Activated naive CD4-positive, alpha-beta T cell treated with anti-CD3 and anti-CD28 coated beads, Interleukin-2, amount 50 U/mL, for 72 hours (primary cell): ENCODE measurements at regions not wholly inside any gene's neighbourhood (a gene's known extent, or its start where the extent isn't known, plus 50 kb on each side); places are given as distances from the start of the nearest gene placed in this dataset.

Experiments used
- ATAC-seq, 2 donors: fragments of 150-1000 bp; cut with Tn5 transposase; 2 replicates each; pipeline ENCODE4 v1.10.0; 2021; ENCODE audit warnings: mild to moderate bottlenecking in 2 of 2, moderate library complexity in 2 of 2
- DNase-seq, 2 donors: peaks; one replicate each; pipeline ENCODE4 v3.0.0; 2021 to 2022; ENCODE audit warnings: low spot score in 2 of 2
- H3K27ac Mint-ChIP-seq, 2 donors: one replicate each; pipeline ENCODE4 v1.8.0; 2022; ENCODE audit warnings: mild to moderate bottlenecking in 2 of 2, mixed read lengths in 2 of 2
- H3K36me3 Mint-ChIP-seq, 2 donors: one replicate each; pipeline ENCODE4 v1.8.0; 2022; ENCODE audit warnings: mixed read lengths in 2 of 2
- H3K9me3 Mint-ChIP-seq, 2 donors: one replicate each; pipeline ENCODE4 v1.8.0; 2022; ENCODE audit warnings: mixed read lengths in 2 of 2

DNA sequence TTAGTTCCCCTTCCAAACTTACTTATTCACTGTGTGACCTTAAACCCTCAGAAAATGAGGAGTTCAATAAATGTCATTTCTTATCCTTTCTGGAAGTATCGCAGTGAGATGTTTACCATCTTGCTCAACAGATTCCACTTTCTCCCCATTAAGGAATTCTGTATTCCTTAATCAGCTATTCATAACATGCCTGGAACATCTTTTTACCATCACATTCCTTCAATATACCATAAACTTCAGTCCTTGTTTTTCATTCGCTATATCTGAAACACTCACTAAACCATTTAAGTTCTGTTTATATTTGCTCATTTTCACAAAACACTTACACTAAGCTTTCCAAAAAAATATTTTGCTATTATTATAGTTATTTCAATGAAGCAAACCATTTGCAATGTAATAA is 1158.6 kb downstream of the CDH12 start:
- ATAC-seq = no peak
- DNase-seq = no peak
- Mint-ChIP-seq H3K27ac (no peak overlapping the region), H3K9me3 (peaks cover 8 to 17% of the 10 kb centered on the region in 2 donors), H3K36me3 (no peaks in the 10 kb centered on the region)

DNA sequence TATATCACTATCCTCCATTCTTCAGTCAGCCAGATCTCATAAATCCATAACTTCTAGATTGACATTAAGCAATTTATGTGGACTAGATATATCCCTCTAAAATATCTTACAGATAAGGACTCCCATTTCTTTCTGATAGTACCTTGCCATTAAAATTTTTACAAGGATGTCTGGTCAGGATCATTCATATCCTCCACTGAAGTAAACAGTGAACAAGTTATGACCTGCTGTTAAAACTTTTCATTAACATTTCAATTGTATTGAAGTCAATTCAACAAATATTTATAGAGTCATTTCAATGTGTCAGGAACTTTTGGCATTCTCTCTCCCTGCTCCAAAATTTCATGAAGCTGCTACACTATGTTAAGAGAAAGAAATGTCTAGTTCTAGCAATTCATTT is 1159.6 kb downstream of the CDH12 start:
- H3K36me3 Mint-ChIP-seq = no peaks in the 10 kb centered on the region
- ATAC-seq = no peak
- H3K27ac Mint-ChIP-seq = no peak overlapping the region
- DNase-seq = no peak
- peaks cover 5 to 14% of the 10 kb centered on the region in 2 donors for H3K9me3 Mint-ChIP-seq

DNA sequence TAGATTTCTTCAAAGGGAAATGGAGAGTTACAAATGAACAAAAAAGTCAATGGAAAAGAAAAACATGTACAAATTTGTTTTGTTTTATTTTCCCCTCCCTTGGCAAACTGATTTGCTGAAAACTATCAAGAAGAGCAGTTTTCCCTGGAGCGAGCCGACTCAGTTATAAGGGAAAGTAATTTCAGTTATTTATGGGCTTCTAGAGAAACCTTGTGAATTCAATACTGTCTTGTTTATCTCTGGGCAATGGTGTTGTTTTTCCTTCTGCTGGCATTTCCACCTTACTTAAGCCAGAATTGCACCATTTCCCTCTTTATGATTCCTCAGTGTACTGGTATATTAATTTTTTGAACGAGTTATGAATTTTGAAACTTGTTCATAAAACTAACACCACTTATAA is 1163.6 kb downstream of the CDH12 start:
- DNase-seq (no peak), ATAC-seq (no peak)
- peaks cover 4% of the 10 kb centered on the region in 2 donors for H3K9me3 Mint-ChIP-seq
- H3K27ac Mint-ChIP-seq = no peak overlapping the region
- H3K36me3 Mint-ChIP-seq = no peaks in the 10 kb centered on the region

DNA sequence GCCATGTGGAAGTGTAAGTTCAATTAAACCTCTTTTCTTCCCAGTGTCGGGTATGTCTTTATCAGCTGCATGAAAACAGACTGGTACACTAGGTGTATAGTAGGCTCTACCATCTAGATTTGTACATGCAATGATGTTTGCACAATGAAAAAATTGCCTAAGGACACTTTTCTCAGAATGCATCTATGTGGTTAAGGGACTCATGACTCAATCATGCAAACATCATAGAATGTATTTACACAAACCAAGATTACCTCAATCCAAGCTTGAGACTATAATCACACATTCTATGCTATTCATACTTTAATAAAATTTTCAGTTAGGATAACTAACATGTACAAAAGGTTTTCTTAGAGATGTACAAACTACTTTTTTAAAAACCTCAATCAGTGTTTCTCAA is 1164.5 kb downstream of the CDH12 start:
- Mint-ChIP-seq H3K36me3 (no peaks in the 10 kb centered on the region), H3K9me3 (peaks cover 0 to 4% of the 10 kb centered on the region in 2 donors), H3K27ac (peak overlapping the region in 1 of 2 donors; percentile 22)
- DNase-seq (no peak), ATAC-seq (no peak)

DNA sequence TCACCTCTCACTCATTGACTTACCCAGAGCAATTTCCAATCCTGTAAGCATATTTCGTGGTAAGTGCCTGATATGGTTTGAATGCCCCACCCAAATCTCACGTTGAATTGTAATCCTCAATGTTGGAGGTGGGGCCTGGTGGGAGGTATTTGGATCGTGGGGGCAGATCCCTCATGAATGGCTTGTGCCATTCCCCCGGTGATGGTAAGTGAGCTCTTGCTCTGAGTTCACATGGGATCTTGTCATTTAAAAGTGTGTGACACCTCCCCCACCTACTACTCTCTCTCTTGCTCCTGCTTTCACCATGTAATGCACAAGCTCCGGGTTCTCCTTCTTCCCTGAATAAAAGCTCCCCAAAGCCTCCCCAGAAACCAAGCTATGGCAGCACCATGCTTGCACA is 1165.5 kb downstream of the CDH12 start:
- DNase-seq = no peak
- H3K27ac Mint-ChIP-seq = no peak overlapping the region
- no peaks in the 10 kb centered on the region for H3K36me3 Mint-ChIP-seq
- no peak for ATAC-seq
- peaks cover 0 to 4% of the 10 kb centered on the region in 2 donors for H3K9me3 Mint-ChIP-seq

DNA sequence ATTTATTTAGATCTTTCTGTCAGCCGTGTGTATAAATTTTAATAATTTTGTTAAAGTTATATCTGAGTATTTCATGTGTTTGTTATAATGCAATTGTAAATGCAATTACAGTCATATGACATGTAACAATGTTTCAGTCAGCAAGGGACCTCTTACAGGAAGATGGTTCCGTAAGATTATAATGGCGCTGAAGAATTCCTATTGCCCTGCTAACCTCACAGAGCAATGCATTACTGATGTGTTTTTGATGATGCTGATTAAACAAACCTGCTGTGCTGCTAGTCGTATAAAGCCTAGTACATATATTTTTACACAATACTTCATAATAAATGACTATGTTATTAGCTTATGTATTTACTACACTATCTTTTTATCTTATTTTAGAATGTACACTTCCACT is 1166.4 kb downstream of the CDH12 start:
- no peak for DNase-seq
- Mint-ChIP-seq H3K36me3 (no peaks in the 10 kb centered on the region), H3K9me3 (peaks cover 0 to 4% of the 10 kb centered on the region in 2 donors), H3K27ac (no peak overlapping the region)
- ATAC-seq = no peak

DNA sequence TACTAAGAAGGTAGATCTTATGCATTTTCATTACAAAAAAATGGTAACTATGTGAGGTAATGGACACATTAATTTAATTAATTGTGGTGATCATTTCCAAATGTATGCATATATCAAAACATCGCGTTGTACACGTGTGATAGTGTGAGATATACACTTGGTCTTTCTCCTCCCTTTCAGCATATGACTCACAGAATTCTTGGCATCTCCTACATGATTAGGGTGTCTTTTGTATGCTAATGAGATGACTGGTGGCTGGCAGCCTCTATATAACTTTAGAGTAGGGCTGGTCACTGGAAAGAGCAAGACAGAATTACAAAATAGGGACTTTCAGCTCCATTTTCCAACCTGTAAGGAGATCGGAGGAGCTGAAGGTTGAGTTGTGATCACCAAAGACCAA is 1167.6 kb downstream of the CDH12 start:
- ATAC-seq = no peak
- Mint-ChIP-seq H3K36me3 (no peaks in the 10 kb centered on the region), H3K9me3 (peaks cover 0 to 4% of the 10 kb centered on the region in 2 donors), H3K27ac (no peak overlapping the region)
- DNase-seq = no peak

DNA sequence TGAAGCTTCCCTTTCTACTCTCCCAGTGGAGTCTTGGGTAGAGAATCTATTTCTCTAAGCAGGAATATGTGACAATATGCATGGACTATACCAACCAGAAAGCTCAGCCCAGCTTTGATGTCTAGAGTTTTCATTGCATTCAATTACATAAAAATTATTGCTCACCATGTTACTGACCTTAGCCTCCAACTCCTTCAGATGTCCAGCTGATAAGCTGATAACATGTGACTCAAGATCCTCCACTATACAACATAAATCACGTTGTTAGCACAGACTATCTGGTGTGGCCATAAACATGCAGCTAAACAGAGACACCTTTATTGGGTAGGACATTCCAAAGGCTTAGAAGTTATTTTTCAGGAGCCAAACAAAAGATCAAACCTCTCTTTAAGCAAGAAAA is 1168.2 kb downstream of the CDH12 start:
- H3K27ac Mint-ChIP-seq = no peak overlapping the region
- DNase-seq (no peak), ATAC-seq (no peak)
- no peaks in the 10 kb centered on the region for H3K36me3 Mint-ChIP-seq
- H3K9me3 Mint-ChIP-seq = peaks cover 0 to 4% of the 10 kb centered on the region in 2 donors

DNA sequence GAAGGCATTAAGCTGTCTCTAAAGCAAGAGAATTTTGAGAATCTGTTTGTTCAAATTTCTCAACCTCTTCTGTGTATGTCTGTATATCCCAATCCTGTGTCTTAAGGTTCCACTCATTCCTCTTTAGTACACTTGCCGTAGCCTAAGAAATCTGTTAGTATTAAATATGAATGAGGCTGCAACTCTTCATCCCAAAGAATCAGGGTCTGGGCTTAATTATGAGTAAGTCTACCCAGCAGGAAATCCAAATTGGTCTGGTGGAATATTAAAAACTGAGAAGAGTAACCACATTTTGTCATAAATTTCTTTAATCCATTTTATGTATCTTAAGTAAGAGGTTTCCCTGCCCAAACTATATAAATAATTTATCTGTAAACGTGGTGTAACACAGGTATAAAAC is 1171.2 kb downstream of the CDH12 start:
- H3K36me3 Mint-ChIP-seq = no peaks in the 10 kb centered on the region
- no peak for DNase-seq
- ATAC-seq = no peak
- H3K27ac Mint-ChIP-seq = no peak overlapping the region
- peaks cover 0 to 8% of the 10 kb centered on the region in 2 donors for H3K9me3 Mint-ChIP-seq

DNA sequence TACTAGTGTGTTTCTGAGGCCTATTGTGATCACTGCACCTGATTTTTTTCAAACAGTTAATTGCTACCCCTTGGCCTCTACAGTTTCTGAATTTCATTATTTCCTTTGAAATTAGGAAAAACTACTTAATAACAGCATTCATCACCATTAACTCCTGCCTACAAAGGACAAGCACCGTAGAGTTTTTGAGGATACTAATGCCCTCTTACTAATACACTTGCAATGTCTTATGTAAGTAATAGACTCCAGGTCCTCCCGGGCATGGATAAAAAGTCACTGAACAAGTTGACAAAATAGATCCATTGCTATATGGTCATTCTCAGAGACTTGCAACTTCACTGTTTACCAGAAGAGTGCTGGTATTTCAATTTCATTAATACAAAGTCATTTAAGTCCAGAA is 1172.5 kb downstream of the CDH12 start:
- ATAC-seq (no peak), DNase-seq (no peak)
- Mint-ChIP-seq H3K36me3 (no peaks in the 10 kb centered on the region), H3K27ac (no peak overlapping the region), H3K9me3 (peaks cover 0 to 7% of the 10 kb centered on the region in 2 donors)

DNA sequence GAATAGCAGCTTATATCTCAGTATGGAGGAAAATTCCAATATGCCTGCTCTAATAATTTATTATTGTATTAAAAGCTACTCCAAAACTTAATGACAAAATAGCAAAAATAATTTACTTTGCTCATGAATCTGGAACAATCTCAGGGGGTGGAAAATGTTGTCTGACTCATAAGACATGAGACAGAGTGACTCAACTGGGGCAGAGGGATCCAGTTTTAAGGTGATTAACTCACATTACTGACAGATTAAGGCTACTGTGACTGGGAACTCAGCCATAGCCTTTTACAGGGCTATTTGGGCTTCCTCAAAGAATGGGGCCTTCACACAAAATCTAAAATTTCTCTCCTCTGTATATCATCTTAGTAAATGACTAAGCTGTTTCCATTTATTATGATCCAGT is 1172.9 kb downstream of the CDH12 start:
- H3K27ac Mint-ChIP-seq = no peak overlapping the region
- H3K9me3 Mint-ChIP-seq = peaks cover 0 to 5% of the 10 kb centered on the region in 2 donors
- ATAC-seq = no peak
- no peak for DNase-seq
- no peaks in the 10 kb centered on the region for H3K36me3 Mint-ChIP-seq

DNA sequence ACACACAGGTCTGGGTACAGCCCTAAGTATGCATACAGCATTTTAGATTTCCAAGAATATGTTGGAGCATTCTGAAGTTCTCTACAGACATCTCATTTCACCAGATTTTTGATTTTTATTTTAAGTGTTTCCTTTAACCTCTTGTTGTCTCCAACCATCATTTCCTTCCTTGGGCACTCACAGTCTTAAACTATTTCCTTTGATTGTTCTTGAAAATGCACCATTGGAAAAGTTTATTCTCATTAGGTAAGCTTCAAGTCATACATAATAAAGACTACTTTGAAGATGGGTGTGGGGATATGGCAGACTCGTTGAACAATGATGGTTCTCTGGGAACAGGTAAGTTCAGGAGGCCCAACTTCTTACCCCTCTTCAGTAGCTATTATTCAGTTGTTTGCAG is 1174.6 kb downstream of the CDH12 start:
- Mint-ChIP-seq H3K9me3 (peaks cover 0 to 5% of the 10 kb centered on the region in 2 donors), H3K36me3 (no peaks in the 10 kb centered on the region), H3K27ac (no peak overlapping the region)
- no peak for ATAC-seq
- no peak for DNase-seq

DNA sequence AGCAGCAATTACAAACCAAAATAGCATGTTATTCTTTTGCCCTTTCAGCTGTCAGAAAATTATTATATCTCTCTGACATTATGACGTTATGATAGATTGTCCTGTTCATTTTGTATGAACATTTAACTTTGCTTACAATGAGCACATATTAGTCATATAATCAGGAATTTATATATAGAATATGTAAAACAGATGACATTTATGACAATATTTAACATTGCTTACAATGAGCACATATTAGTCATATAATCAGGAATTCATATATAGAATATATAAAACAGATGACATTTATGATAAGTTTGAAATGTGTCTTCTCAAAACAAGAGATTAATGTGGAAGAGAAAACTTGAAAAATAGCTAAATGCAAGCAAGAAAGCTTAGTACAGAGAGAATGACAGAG is 1180.2 kb downstream of the CDH12 start:
- no peak overlapping the region for H3K27ac Mint-ChIP-seq
- ATAC-seq (no peak), DNase-seq (no peak)
- H3K9me3 Mint-ChIP-seq = no peaks in the 10 kb centered on the region
- no peaks in the 10 kb centered on the region for H3K36me3 Mint-ChIP-seq

DNA sequence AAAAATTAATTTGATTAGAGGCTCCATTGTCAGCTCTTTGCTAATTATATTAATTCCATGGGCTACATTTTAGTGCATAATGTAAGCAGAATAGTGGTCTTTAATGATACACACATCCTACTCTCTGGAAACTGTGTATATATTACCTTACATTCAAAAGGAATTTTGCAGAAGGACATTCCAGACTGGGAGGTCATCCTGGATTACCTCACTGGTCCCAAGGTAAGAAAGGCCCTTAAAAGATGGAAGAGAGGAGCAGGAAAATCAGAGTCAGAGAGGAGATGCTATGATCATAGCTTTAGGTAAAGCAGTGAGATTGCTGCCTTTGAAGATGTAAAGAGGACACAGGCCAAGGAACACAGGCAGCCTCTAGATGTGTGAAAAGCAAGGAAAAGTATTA is 1180.8 kb downstream of the CDH12 start:
- ATAC-seq = no peak
- no peaks in the 10 kb centered on the region for H3K36me3 Mint-ChIP-seq
- no peak overlapping the region for H3K27ac Mint-ChIP-seq
- no peaks in the 10 kb centered on the region for H3K9me3 Mint-ChIP-seq
- DNase-seq = no peak

DNA sequence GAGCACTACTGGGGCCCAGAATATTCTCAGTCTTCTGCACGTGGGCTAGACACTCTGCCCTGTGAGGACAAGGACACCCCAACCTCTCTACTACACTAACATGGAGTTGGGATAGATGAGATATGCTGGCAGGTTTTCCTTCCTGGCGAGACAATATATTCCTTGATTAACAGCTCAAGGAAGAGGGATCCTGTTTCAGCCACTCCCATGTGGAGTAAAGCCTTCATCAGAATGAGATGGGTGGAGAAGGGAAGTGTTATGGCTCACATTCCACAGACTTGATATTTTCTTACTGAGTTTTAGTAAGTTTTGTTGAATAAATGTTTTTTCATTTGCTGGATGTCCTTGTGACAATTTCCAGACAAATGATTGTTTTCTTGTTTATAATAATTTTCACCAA is 1187.6 kb downstream of the CDH12 start:
- DNase-seq = no peak
- H3K27ac Mint-ChIP-seq = no peak overlapping the region
- no peak for ATAC-seq
- H3K9me3 Mint-ChIP-seq = peaks cover 17 to 25% of the 10 kb centered on the region in 2 donors
- H3K36me3 Mint-ChIP-seq = no peaks in the 10 kb centered on the region

DNA sequence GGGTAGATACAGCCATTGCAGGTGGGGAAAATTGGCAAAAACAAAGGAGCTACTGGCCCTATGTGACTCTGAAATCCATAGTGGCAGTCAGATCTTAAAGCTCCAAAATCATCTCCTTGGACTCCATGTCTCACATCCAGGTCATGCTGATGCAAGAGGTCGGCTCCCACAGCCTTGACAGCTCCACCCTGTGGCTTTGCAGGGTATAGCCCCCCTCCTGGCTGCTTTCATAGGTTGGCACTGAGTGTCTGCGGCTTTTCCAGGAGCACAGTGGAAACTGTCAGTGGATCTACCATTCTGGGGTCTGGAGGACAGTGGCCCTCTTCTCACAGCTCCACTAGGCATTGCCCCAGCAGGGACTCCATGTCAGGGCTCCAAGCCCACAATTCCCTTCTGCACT is 1190.1 kb downstream of the CDH12 start:
- ATAC-seq (no peak), DNase-seq (no peak)
- H3K9me3 Mint-ChIP-seq = peaks cover 23 to 25% of the 10 kb centered on the region in 2 donors
- H3K27ac Mint-ChIP-seq = no peak overlapping the region
- no peaks in the 10 kb centered on the region for H3K36me3 Mint-ChIP-seq

DNA sequence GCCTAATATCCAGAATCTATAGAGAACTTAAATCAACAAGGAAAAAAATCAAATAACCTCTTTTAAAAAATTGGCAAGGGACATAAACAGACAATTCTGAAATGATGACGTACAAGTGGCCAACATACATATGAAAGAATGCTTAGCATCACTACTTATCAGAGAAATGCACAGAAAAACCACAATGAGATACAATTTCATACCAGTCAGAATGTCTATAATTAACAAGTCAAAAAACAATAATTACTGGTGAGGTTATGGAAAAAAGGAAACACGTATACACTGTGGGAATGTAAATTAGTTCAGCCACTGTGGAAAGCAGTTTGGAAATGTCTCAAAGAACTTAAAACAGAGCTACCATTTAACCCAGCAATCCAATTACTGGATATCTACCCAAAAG is 1192.0 kb downstream of the CDH12 start:
- no peaks in the 10 kb centered on the region for H3K36me3 Mint-ChIP-seq
- no peak for ATAC-seq

DNA sequence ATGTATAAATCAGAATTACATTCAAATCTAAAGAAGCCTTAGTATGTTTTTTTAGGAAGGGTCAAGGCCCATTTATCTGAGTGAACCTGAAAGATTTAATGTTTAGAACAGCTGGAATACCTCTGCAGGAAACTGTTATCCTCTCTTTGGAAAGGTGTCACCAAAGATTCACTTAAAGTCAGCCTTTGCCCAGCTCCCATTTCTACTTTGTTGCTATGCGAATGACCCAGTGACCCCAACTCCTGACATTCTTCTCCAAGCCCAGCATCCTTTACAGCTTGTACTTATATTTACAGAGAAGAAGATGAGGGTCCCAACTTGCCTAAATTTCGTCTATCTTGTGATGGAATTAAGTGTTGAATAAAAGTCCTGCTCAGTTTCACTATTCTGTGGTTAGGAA is 1198.6 kb downstream of the CDH12 start:
- Mint-ChIP-seq H3K9me3 (peaks cover 0 to 6% of the 10 kb centered on the region in 2 donors), H3K27ac (no peak overlapping the region), H3K36me3 (no peaks in the 10 kb centered on the region)
- ATAC-seq (no peak), DNase-seq (no peak)

More for the DNA sequence above, 1192.0 kb downstream of the CDH12 start:
- DNase-seq = no peak
- H3K27ac Mint-ChIP-seq = no peak overlapping the region
- H3K9me3 Mint-ChIP-seq = peaks cover 23 to 25% of the 10 kb centered on the region in 2 donors

DNA sequence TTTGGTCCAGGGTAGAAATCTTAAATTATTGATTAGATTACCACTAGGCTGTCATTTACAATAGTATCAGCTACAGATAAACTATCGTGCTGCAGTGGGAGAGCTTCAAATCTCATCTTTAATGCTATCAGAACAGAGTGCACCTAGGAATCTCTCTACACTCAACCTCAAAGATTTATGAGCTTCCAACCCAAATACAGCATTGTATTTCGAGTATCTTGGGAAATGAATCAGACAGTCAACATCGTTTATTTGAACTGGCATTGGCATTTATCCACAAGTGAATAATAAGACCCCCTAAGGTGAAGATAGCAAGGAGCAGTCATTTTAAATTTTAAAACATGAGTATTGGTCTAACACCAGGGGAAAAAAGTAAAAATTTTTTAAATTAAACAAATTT is 1203.2 kb downstream of the CDH12 start:
- Mint-ChIP-seq H3K9me3 (peaks cover 0 to 3% of the 10 kb centered on the region in 2 donors), H3K27ac (no peak overlapping the region), H3K36me3 (no peaks in the 10 kb centered on the region)
- DNase-seq = no peak
- ATAC-seq = no peak
